OCI-LY7 (cell line): ENCODE measurements at regions not wholly inside any gene's neighbourhood (a gene's known extent, or its start where the extent isn't known, plus 50 kb on each side); places are given as distances from the start of the nearest gene placed in this dataset.

Experiments used
- CTCF ChIP-seq: fragments of 200-600 bp; sonication (generic); conservative IDR thresholded peaks from 2 replicates; pipeline ENCODE4 v1.5.1; 2014; ENCODE audit warnings: mild to moderate bottlenecking, antibody characterized with exemption, low read length, moderate library complexity, mixed read lengths
- EZH2phosphoT487 ChIP-seq: fragments of 200-600 bp; sonication (generic); IDR thresholded peaks from 2 replicates; pipeline ENCODE4 v1.6.1; 2018; ENCODE audit warnings: low read depth, borderline replicate concordance, mild to moderate bottlenecking, mixed run types, antibody characterized with exemption, low read length, moderate library complexity, mixed read lengths

- TF ChIP-seq CTCF: no peak
- TF ChIP-seq EZH2phosphoT487: no peak
Observed at GRCh38 chr13:62847520-62847919, 1431.9 kb upstream of the PCDH20 start.
